SH-SY5Y (cell line): ENCODE measurements at regions not wholly inside any gene's neighbourhood (a gene's known extent, or its start where the extent isn't known, plus 50 kb on each side); places are given as distances from the start of the nearest gene placed in this dataset.

Experiments used
- GATA2 ChIP-seq: IDR thresholded peaks from 2 replicates; pipeline ENCODE4 v1.6.1; 2011; ENCODE audit warnings: mild to moderate bottlenecking, low read depth, low read length
- GATA3 ChIP-seq: IDR thresholded peaks from 2 replicates; pipeline ENCODE4 v1.6.1; 2011; ENCODE audit warnings: low read depth, mild to moderate bottlenecking, low read length, moderate library complexity

DNA sequence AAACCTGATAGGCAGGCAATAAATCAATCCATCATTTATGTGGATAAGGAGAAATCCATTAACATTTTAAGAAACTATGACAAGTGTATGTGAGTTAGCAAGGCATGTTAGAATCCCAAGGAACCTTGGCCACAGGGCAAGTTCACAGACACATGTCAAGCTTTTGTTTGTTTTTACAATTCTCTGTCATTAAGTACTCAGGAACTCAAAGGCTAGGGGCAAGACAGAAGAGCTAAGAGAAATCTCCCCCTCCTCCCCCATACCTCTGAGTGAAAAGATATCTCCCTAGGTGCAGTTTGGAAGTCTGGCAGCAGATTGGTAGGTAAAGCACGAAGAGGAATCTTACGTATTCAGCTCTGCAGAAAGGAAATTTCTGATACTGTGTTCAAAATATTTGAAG is 348.1 kb downstream of the IRS1 start:
- no peak for TF ChIP-seq GATA3
- TF ChIP-seq GATA2 = no peak
